ENCODE measurements at regions not wholly inside any gene's neighbourhood (a gene's known extent, or its start where the extent isn't known, plus 50 kb on each side); places are given as distances from the start of the nearest gene placed in this dataset.

- no peak for DNase-seq
Observed at GRCh38 chr2:181252262-181253148, 204.7 kb upstream of the ITGA4 start.

DNA sequence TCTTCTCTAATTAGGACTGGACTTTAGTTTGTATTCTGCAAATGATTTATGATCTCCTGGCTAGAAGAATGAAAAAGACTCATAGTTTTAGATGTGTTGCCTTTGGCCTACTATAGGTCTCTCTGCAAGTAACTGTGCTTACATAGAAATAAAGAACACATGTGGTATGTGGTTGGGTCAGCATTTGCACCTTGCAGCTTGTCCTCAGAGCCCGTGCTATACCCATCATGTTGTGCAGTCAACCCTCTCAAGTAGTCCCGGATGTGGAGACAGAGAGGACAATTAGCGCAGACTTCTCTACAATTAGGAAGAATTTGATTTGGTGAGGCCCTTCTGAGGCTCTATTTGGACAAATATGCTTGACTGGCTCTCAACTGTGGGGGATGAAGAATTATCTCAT lies 203.7 kb upstream of the ITGA4 start:
- no peak for DNase-seq

- DNase-seq: no peak
Observed at GRCh38 chr2:181255651-181256050, 201.5 kb upstream of the ITGA4 start.

DNA sequence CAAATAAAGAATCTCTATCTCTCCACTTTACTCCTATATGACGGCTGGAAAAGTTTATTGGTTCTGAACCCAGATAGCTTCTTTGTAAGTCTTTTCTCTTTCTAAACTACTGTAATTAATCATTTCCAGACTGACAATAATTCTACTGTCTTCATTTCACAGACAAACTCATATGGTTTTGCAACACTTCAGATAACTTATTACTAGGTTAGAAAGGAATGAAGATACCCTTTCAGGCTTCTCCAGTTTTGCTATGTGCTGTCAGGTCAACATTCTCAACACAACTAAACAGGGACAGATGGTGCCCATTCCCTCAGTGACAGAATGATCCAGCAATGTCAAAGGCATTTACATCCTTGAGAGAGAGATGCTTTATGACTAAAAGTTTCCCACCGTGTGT lies 198.5 kb upstream of the ITGA4 start:
- DNase-seq: no peak

DNA sequence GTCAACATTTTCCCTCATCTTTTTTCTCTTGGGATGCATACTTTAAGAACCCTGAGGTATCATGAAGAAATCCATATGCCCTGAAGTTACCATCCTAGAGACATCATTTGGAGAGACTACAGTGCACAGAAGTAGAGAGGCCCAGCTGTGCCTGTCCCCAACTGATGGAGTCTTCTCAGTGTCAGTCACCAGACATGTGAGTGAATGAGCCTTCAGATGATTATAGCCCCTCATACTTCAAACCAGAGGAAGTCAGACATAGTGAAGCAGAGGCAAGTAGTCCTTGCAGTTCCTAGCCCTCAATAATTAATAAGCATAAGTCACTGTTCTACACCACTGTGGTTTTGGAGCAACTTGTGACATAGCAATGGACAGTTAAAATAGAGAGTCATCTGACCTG lies 194.4 kb upstream of the ITGA4 start:
- DNase-seq: no peak

DNA sequence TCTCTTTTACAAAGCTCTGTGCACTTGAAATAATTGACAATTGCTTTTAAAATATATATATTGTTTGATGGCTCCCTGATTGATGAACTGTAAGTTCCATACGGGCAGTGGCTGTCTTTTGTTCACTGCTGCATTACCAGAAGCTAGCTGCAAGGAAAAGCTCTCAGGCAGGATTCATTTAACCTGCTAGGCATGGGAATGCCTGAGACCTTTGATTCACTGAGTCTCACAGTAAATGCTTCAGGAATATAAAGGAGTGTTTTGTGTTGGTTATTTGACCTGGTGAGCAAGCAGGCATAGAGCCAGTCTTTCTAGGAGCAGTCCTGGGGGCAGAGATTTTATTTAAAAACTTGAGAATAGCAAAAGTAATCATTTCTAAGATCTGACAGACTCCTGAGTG lies 193.2 kb upstream of the ITGA4 start:
- DNase-seq: no peak

DNA sequence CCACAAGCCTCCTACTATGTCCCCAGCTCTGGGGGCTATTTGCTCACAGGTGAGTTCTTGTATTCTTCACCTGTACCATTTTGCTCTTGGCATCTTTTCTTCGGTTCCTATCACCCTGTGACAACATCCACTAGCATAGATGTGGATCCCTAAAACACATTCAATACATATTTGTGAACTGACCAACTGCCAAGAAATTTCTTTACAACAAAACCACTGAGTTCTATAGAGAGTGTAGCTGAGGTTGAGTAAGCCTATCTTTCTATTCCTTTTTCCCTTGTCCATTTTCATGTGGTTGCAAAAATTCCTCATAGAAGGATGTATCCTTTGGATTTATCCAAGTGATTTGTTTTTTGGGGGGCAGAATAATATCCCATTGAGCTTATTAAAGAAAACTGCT lies 192.7 kb upstream of the ITGA4 start:
- DNase-seq: no peak

DNA sequence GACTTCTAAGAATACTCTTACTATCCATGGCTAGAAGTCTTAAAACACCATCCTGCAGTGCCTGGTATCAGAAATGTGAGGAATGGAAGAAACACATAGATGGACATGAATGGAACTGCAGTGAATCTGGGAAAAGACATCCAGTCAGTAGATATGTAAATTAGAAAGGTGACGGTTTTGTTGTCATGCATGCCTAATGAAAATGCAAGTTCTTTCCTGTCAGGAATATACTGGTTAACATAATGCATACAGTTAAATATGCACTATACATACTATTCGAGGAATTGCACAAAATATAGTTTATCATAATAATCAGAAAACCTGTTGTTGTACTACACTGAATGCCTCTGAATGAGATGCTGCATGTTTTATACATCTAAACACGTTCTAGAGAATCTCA lies 190.6 kb upstream of the ITGA4 start:
- DNase-seq: no peak

DNA sequence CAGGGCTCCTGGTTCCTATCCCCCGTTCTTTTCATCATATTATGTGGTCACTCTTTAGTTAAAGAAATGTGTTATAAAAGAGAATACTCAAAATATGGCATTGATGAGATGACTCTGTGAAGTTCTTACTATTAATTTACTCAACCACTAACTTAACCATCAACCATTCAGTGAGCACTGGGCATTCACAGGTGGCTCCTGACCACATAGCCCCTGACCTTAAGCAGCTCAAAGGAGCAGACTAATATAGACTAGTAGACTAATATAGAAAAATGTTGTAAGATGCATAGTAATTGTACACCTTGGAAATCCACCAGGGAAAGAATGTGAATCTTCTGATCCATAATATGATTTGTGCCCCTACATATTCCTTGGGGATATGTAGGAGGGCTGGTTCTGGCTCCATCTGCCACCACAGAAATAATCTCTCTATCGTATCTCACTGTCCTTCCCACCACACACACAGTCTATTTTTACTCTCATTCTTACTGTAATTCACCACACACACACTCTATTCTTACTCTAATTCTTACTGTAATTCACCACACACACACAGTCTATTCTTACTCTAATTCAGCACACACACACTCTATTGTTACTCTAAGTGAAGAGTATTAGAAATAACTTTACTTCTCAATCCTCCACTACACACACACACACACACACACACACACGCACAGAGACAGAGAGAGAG lies 188.9 kb upstream of the ITGA4 start:
- no peak for DNase-seq

DNA sequence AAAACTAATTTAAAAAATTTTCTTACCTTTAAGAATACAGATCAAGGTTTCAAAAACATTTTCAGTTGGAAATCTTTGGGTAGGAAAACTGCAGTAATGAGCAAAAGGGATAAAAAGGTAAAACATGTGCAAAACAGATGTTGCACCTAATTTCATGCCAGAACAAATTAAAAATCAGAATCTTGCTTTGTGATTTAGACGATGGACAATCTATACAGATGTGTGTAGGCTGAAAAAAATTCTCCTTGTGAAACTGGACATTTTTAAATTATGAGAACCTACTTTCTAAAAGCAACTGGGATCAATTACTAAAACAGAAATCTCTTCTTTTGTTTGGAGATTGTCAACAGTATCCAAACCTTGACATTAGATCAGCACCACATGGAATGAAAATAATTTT lies 183.2 kb upstream of the ITGA4 start:
- DNase-seq: no peak

DNA sequence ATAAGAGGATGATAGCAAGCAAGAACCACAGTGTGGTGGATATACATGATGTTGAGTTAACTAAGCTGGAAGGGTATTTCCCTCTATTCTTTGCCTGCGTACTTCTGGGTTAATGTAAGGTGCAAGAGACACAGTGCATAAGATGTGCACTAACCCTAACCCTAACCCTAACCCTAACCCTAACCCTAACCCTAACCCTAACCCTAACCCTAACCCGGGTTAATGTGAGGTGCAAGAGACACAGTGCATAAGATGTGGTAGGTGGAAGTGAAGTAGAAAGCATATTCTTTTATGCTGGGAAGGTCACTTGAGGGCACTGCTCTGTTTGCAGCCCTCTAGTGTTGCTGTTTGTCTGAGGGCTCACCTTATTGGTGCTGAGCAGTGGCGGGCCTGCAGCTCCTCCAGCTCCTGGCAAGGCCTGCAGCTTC lies 181.5 kb upstream of the ITGA4 start:
- no peak for DNase-seq

- DNase-seq: no peak
Observed at GRCh38 chr2:181281206-181281832, 175.9 kb upstream of the ITGA4 start.

DNA sequence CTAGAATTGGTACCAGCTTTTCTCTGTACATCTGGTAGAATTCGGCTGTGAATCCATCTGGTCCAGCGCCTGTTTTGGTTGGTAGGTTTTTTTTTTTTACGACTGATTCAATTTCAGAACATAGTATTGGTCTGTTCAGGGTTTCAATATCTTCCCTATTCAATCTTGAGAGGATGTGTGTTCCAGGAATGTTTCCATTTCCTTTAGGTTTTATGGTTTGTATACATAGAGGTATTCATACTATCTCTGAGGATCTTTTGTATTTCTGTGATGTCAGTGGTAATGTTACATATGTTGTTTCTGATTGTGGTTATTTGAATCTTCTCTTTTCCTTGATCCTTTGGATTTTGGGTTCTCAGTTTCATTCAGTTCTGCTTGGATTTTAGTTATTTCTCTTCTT lies 172.1 kb upstream of the ITGA4 start:
- no peak for DNase-seq

- DNase-seq: no peak
Observed at GRCh38 chr2:181289698-181290097, 167.5 kb upstream of the ITGA4 start.

- DNase-seq: no peak
Observed at GRCh38 chr2:181290182-181290581, 167.0 kb upstream of the ITGA4 start.

- DNase-seq: no peak
Observed at GRCh38 chr2:181294979-181295378, 162.2 kb upstream of the ITGA4 start.

DNA sequence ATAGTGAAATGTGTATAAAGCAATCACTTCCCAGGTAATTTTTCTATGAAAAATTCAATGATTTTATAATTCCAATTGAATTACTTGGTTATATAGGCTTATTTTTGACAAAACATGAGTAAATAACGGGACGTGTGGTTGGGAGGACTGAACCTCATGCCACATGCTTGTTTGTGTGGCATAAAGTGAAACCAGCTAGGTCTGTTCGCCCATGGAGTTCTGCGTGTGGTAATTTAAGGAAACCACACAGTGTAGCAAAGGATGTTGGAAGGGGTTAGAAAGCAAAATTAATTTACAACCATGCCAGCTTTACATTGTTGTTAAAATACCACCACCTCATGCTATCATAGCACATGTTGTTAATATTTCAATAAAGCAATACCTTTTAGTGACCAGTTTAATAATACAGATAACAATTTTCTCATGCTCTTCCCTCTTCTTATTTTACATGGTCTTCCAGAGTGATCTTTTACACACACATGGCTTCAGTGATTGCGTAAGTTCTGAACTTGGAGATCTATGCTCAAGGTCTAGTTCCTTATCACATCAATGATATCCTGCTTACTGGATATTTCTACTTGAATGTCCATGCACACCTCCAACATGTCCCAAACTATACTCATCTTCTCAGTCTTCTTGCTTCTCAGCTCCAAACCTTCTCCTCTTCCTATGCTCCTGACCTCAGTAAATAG lies 156.4 kb upstream of the ITGA4 start:
- no peak for DNase-seq

- no peak for DNase-seq
Observed at GRCh38 chr2:181304011-181304844, 153.0 kb upstream of the ITGA4 start.

- DNase-seq: no peak
Observed at GRCh38 chr2:181305301-181306123, 151.7 kb upstream of the ITGA4 start.

DNA sequence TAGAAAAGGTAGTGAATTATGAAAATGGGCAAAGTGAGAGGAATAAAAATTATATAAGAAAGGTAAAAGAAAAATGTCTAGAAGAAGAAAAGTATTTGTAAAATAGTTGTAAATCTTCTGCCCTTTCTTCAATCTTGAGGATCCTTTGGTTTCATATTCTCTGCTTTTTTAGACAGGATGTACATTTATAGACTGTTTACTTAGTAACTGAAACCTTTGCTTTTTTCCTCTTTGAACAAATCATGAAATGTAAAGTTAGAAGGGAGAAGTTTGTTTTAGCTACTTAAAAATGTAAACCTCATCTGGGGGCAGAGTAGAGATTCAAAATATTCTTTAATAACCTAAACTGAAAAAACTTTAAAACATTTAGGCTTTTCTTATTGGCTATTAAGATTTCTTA lies 150.4 kb upstream of the ITGA4 start:
- DNase-seq: no peak

All from activated gamma-delta T cell (primary cell).